Vagina (tissue), 2 donors: ENCODE measurements at regions not wholly inside any gene's neighbourhood (a gene's known extent, or its start where the extent isn't known, plus 50 kb on each side); places are given as distances from the start of the nearest gene placed in this dataset.

Source experiments
- DNase-seq, 2 donors: peaks; one replicate each; pipeline ENCODE4 v3.0.0-alpha.2; 2017; ENCODE audit errors: extremely low spot score in 2 of 2
- H3K27ac ChIP-seq: fragments of 200-600 bp; sonication (generic); one replicate; pipeline ENCODE4 v1.5.1; 2019
- H3K27me3 ChIP-seq: fragments of 200-600 bp; sonication (generic); one replicate; pipeline ENCODE4 v1.5.1; 2019
- H3K36me3 ChIP-seq, 2 donors: fragments of 200-600 bp; sonication (generic); one replicate each; pipeline ENCODE4 v1.5.1; 2017 to 2019
- H3K4me1 ChIP-seq: fragments of 200-600 bp; sonication (generic); one replicate; pipeline ENCODE4 v1.5.1; 2019
- H3K4me3 ChIP-seq, 2 donors: fragments of 200-600 bp; sonication (generic); 1 replicate in 1 of 2; 2 replicates in 1 of 2; pipeline ENCODE4 v1.5.1; 2016 to 2019
- H3K9me3 ChIP-seq: fragments of 200-600 bp; sonication (generic); one replicate; pipeline ENCODE4 v1.5.1; 2019
- POLR2A ChIP-seq, 2 donors: fragments of 450-650 bp; IDR thresholded peaks; one replicate each; pipeline ENCODE4 v1.6.1; 2017; ENCODE audit warnings: antibody characterized with exemption in 2 of 2, mild to moderate bottlenecking in 2 of 2, moderate library complexity in 2 of 2
- POLR2AphosphoS5 ChIP-seq, 2 donors: sonication (generic); formaldehyde crosslinking; IDR thresholded peaks; one replicate each; pipeline ENCODE4 v1.9.0; 2017; ENCODE audit warnings: antibody characterized with exemption in 2 of 2, mild to moderate bottlenecking in 2 of 2, low read depth in 1 of 2; ENCODE audit not compliant: insufficient read depth in 1 of 2
- intact Hi-C: fragments of 100-400 bp; cut with DNase I; formaldehyde crosslinking; loops from one replicate; pipeline ENCODE4 v1.15.1; 2023
- TF ChIP-seq, protein P1 (sequence below), 3 experiments: fragments of 450-650 bp in 2 of 3; fragments of 200-600 bp in 1 of 3; sonication (generic) in 1 of 3; IDR thresholded peaks; one replicate each; pipeline ENCODE4 v1.5.1; 2017 to 2019; ENCODE audit warnings: antibody characterized with exemption in 3 of 3, mild to moderate bottlenecking in 2 of 3, moderate library complexity in 2 of 3

DNA sequence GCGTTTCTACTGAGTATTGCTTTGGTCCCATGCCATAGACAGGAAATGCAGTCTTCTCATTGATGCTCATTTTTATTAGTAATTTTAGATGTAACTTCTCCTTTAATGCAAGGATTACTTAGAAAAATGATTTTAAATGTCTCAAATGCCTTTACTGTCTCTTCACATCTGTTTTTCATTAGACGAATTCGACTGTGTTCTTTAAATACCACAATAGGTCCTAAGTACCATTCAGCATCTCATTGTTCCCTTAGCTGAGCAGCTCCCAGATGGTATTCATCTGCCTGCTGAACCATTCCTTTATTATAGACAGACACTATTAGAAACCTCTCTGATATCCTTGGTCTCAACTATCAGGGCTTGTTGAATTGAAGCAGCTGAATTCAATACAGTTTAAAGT is 113.6 kb downstream of the LSMEM1 start:
- DNase-seq: no peak
- H3K27ac ChIP-seq: no peak overlapping the region
- H3K9me3 ChIP-seq: no peaks in the 10 kb centered on the region
- no peak for TF ChIP-seq POLR2A (IDR thresholded peaks at IDR 0.05)
- TF ChIP-seq, protein P1, sequence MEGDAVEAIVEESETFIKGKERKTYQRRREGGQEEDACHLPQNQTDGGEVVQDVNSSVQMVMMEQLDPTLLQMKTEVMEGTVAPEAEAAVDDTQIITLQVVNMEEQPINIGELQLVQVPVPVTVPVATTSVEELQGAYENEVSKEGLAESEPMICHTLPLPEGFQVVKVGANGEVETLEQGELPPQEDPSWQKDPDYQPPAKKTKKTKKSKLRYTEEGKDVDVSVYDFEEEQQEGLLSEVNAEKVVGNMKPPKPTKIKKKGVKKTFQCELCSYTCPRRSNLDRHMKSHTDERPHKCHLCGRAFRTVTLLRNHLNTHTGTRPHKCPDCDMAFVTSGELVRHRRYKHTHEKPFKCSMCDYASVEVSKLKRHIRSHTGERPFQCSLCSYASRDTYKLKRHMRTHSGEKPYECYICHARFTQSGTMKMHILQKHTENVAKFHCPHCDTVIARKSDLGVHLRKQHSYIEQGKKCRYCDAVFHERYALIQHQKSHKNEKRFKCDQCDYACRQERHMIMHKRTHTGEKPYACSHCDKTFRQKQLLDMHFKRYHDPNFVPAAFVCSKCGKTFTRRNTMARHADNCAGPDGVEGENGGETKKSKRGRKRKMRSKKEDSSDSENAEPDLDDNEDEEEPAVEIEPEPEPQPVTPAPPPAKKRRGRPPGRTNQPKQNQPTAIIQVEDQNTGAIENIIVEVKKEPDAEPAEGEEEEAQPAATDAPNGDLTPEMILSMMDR (IDR thresholded peaks at IDR 0.05): no peak
- TF ChIP-seq POLR2AphosphoS5 (IDR thresholded peaks at IDR 0.05; ENCODE audit: insufficient read depth in 1 of 2, low read depth in 1 of 2): no peak
- H3K4me3 ChIP-seq: no peak overlapping the region
- no peaks in the 10 kb centered on the region for H3K27me3 ChIP-seq
- intact Hi-C loops: no loop called here
- no peaks in the 10 kb centered on the region for H3K36me3 ChIP-seq
- H3K4me1 ChIP-seq: peaks cover 6% of the 10 kb centered on the region

DNA sequence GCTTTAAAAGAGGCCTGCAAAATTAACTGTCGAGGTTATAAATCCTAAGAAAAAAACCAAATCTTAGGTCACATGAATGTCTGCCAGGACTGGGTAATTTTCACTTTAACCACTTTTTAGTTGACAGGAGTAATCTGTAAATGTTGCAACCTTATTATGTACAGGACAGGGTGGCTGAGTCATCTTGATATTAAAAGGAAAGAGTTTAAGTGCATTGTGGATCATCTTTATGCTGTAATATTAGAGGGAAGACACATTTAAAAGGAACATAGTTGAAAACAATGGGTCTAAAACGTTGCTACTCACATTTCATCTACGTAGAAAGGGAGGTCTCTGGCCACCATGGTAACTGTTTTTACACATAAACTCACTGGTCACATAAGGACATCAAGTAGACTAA is 115.5 kb downstream of the LSMEM1 start:
- H3K27ac ChIP-seq: no peak overlapping the region

DNA sequence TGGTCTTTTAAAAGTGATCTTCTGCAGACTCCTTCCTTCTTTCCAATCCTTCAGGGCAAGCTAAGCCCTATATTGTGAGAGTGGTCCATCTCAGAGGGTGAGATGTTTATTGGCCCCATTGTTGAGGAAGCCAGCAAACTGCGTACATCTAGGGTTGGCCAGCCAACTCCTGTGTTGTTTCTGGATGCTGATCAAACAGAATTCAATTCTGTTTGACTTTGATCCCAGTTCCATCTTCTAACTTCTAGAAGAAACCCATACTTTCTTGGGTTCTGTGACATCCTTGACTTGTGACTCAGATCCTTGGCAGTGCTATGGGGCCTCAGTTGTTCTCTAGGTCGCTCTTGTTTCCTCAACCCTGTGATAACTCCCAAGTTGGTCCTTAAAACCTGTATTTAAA is 116.2 kb downstream of the LSMEM1 start:
- TF ChIP-seq POLR2AphosphoS5 (IDR thresholded peaks at IDR 0.05; ENCODE audit: insufficient read depth in 1 of 2, low read depth in 1 of 2) (no peak), POLR2A (IDR thresholded peaks at IDR 0.05) (no peak)
- TF ChIP-seq, protein P1 (IDR thresholded peaks at IDR 0.05): no peak
- peaks cover 6% of the 10 kb centered on the region for H3K4me1 ChIP-seq
- intact Hi-C loops: no loop called here
- no peaks in the 10 kb centered on the region for H3K36me3 ChIP-seq
- no peak overlapping the region for H3K27ac ChIP-seq
- no peaks in the 10 kb centered on the region for H3K27me3 ChIP-seq
- DNase-seq: no peak
- H3K9me3 ChIP-seq: no peaks in the 10 kb centered on the region
- no peak overlapping the region for H3K4me3 ChIP-seq

More for the DNA sequence above, 115.5 kb downstream of the LSMEM1 start:
- intact Hi-C loops: no loop called here
- Histone ChIP-seq H3K4me3 (no peak overlapping the region), H3K36me3 (no peaks in the 10 kb centered on the region), H3K9me3 (no peaks in the 10 kb centered on the region), H3K4me1 (peaks cover 6% of the 10 kb centered on the region), H3K27me3 (no peaks in the 10 kb centered on the region)
- TF ChIP-seq POLR2AphosphoS5 (IDR thresholded peaks at IDR 0.05; ENCODE audit: insufficient read depth in 1 of 2, low read depth in 1 of 2) (peak; percentile 23 to 68), POLR2A (IDR thresholded peaks at IDR 0.05) (no peak)
- TF ChIP-seq, protein P1 (IDR thresholded peaks at IDR 0.05): no peak
- DNase-seq: no peak

DNA sequence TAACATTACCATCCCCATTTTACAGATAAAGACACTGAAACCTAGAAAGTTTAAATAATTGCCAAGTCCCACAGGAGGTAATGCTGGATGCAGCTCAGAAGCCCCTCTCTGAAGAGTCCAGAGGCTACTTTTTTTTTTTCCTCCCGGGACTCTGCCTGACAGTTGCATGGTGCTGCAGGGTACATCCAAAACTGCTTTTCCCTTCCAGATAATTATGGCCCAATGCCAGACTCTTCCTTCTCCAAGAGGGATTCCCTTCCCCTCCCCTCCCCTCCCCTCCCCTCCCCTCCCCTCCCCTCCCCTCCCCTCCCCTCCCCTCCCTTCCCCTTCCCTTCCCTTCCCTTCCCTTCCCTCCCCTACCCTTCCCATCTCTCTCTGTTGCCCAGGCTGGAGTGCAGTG is 122.9 kb downstream of the LSMEM1 start:
- Histone ChIP-seq H3K4me1 (no peaks in the 10 kb centered on the region), H3K4me3 (no peak overlapping the region), H3K27me3 (no peaks in the 10 kb centered on the region), H3K9me3 (no peaks in the 10 kb centered on the region), H3K27ac (no peak overlapping the region), H3K36me3 (no peaks in the 10 kb centered on the region)
- TF ChIP-seq POLR2A (IDR thresholded peaks at IDR 0.05): no peak
- TF ChIP-seq POLR2AphosphoS5 (IDR thresholded peaks at IDR 0.05; ENCODE audit: insufficient read depth in 1 of 2, low read depth in 1 of 2): no peak
- TF ChIP-seq, protein P1 (IDR thresholded peaks at IDR 0.05): no peak
- DNase-seq: no peak
- intact Hi-C loops: no loop called here

DNA sequence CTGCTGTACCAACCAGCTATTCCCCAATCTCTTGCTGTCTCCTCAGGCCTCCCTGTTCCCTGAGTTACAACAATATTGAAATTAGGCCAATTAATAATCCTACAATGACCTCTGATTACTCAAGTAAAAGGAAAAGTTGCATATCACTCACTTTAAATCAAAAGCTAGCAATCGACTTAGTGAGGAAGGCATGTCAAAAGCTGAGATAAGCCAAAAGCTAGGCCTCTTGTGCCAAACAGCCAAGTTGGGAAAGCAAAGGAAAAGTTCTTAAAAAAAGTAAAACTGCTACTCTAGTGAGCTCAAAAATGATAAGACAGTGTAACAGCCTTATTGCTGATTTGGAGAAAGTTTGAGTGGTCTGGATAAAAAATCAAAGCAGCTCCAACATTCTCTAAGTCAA is 129.8 kb downstream of the LSMEM1 start:
- intact Hi-C loops: no loop called here
- DNase-seq: no peak
- no peaks in the 10 kb centered on the region for H3K27me3 ChIP-seq

More for the DNA sequence above, 129.8 kb downstream of the LSMEM1 start:
- H3K4me3 ChIP-seq: no peak overlapping the region
- no peaks in the 10 kb centered on the region for H3K4me1 ChIP-seq
- no peak for TF ChIP-seq POLR2AphosphoS5 (IDR thresholded peaks at IDR 0.05; ENCODE audit: insufficient read depth in 1 of 2, low read depth in 1 of 2)
- TF ChIP-seq, protein P1 (IDR thresholded peaks at IDR 0.05): no peak
- TF ChIP-seq POLR2A (IDR thresholded peaks at IDR 0.05): no peak
- H3K9me3 ChIP-seq: no peaks in the 10 kb centered on the region
- no peak overlapping the region for H3K27ac ChIP-seq
- no peaks in the 10 kb centered on the region for H3K36me3 ChIP-seq
